ENCODE measurements at regions not wholly inside any gene's neighbourhood (a gene's known extent, or its start where the extent isn't known, plus 50 kb on each side); places are given as distances from the start of the nearest gene placed in this dataset.

DNA sequence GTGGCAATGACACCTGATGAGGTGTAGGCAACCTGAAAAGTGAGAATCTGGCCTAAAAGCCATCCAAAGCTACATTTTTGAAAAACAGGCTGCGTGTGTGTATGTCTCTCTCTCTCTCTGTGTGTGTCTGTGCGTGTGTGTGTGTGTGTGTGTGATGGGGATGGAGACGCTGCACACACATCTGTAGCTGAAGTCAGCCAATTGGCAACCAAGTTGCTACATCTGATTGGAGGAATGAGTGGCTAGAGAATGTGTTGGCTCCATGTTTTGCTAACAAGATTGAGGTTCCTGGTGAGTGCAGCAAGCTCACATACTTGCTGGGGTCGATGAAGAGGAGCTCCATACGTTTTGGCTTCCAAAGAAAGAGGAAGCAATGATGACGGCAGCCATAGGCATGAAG, 311.4 kb upstream of the NCAM1 start:
- H3K27me3 Mint-ChIP-seq (ENCODE audit: low read depth in 3 of 3): peaks cover 1 to 9% (median 3%) of the 10 kb centered on the region in 3 donors
- no peak for DNase-seq
- H3K4me1 Mint-ChIP-seq: peaks cover 2 to 7% of the 10 kb centered on the region in 2 donors
- H3K9me3 Mint-ChIP-seq: peaks cover 0 to 2% (median 0%) of the 10 kb centered on the region in 6 donors
- H3K27ac Mint-ChIP-seq: peak overlapping the region in 1 of 6 donors; percentile 20
- H3K4me3 Mint-ChIP-seq: no peak overlapping the region
- H3K36me3 Mint-ChIP-seq: no peaks in the 10 kb centered on the region

DNA sequence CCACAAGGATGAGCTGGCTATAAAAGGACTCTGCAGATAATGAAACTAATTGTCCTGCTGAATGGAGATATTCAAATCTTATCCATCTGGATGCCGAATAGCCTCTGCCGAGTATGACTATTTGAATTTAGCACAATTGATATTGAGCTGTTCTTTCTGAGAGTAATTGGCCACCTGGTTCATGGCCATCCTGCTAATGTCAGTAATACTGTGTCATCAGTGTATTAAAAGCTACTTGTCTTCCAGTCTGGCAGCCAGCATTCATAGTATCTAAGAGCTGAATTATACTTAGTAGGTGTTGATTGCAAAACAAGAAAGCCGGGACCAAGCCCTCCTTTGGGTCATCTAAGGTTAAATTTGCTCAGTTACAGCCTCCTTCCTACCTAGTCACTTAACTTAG, 310.7 kb upstream of the NCAM1 start:
- Mint-ChIP-seq H3K36me3 (no peaks in the 10 kb centered on the region), H3K9me3 (peaks cover 0 to 2% (median 0%) of the 10 kb centered on the region in 6 donors), H3K4me1 (peaks cover 2 to 7% of the 10 kb centered on the region in 2 donors), H3K27ac (no peak overlapping the region), H3K4me3 (no peak overlapping the region), H3K27me3 (ENCODE audit: low read depth in 3 of 3) (peaks cover 2 to 9% (median 3%) of the 10 kb centered on the region in 3 donors)
- no peak for DNase-seq

DNA sequence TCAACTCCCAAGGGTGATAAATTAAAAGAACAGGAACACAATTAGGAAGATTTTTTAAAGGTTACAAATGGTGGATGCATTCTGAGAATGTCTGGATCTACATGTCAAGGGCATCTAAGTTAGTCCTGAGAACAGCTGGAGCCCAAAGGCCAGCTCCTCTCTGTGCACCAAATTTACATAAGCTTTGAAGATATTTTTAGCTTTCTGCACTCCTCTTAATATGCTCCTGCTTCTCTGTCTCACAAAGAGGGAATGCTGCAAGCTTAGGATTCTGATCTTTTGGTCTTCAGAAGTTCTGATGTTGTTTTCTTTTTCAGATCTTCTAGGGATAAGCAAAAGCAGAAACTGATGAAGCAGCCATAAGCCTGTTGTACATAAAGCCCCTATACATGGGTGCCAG, 309.8 kb upstream of the NCAM1 start:
- Mint-ChIP-seq H3K9me3 (no peaks in the 10 kb centered on the region), H3K4me3 (no peak overlapping the region), H3K27me3 (ENCODE audit: low read depth in 3 of 3) (peaks cover 3 to 11% (median 4%) of the 10 kb centered on the region in 3 donors), H3K4me1 (peaks cover 2 to 7% of the 10 kb centered on the region in 2 donors), H3K36me3 (no peaks in the 10 kb centered on the region), H3K27ac (no peak overlapping the region)
- DNase-seq: no peak

DNA sequence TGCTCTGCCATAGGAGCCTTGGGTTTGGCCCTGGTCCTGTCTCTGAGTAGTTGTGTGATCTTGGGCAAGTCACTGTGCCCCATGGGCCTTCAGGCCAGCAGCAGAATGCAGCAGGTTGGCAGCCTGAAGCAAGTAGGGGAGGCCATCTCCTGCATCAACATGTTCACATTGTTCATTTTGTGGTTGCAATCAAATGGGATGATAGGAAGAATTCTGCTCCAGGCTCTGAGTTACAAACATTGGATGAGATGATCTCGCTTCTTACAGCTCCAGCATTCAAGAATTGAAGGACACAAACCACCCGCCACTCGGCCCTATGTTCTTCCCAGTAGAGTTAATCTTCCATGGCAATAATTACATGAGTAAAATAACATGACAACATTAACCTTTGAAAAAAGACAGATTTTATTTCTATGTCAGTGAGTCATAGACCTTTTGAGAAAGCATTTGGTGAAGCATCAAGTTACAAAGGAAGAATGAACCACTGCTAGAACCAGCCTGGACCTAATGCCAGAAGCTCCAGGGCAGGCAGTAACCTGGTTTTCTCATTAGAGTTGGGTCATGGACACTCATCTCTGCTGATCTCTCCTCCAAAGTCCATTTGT, 308.3 kb upstream of the NCAM1 start:
- no peaks in the 10 kb centered on the region for H3K36me3 Mint-ChIP-seq
- no peak for DNase-seq
- H3K9me3 Mint-ChIP-seq: no peaks in the 10 kb centered on the region
- H3K4me3 Mint-ChIP-seq: no peak overlapping the region
- no peak overlapping the region for H3K27ac Mint-ChIP-seq
- H3K27me3 Mint-ChIP-seq (ENCODE audit: low read depth in 3 of 3): peaks cover 4 to 6% (median 4%) of the 10 kb centered on the region in 3 donors
- peaks cover 2 to 7% of the 10 kb centered on the region in 2 donors for H3K4me1 Mint-ChIP-seq

DNA sequence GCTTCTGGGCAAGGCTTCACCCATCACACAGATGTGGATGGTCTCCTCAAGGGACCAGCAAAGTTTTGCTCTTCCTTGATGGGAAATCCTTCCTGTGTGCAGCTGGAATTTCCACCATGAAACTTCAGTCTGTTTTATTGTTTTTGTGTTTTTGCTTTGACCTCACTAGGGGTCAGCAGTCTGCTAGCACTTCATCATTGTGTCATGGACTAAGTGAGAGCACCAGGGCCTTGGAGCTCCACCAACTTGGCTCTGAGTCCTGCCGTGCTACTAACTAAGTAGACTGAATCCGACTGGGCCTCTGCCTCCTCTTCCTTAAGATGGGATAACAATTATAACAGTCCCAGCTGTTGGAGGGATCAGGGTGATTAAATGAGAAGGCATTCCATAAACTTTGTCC, 305.8 kb upstream of the NCAM1 start:
- Mint-ChIP-seq H3K4me3 (no peak overlapping the region), H3K9me3 (no peaks in the 10 kb centered on the region), H3K27me3 (ENCODE audit: low read depth in 3 of 3) (peaks cover 4% of the 10 kb centered on the region in 3 donors), H3K4me1 (no peaks in the 10 kb centered on the region), H3K27ac (no peak overlapping the region), H3K36me3 (no peaks in the 10 kb centered on the region)
- DNase-seq: no peak

DNA sequence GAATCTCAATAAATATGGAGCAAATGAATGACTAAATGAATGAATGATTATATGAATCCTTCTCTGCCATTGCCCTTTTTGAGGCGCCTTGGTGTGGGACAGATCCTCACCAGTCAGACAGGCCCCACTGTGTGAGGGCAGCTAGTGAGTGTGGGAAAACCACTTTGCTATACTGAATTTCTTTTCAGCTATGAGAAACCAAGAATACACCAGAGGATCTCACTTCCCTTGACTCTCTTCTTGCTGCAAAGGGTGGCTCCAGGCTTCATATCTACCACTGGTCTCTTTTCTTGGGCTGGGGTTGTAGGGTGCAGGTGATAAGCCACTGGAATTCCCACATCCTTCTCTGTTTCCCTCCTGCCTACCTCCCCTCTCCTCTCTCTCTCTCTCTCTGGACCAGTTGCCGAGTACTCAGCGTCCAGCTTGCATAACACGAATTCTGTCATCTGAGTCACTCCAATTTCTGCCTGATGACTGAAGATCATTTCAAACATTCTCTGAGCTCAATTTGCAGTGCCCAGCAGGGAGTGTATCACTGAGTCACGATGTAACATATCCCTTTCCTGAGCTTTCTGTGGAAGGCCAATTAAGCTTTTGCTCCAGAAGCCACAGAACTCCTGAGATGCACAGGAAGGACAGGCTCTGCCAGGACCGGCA, 304.3 kb upstream of the NCAM1 start:
- Mint-ChIP-seq H3K27ac (no peak overlapping the region), H3K27me3 (ENCODE audit: low read depth in 3 of 3) (peaks cover 4% of the 10 kb centered on the region in 3 donors), H3K4me1 (no peaks in the 10 kb centered on the region), H3K9me3 (no peaks in the 10 kb centered on the region), H3K36me3 (no peaks in the 10 kb centered on the region), H3K4me3 (no peak overlapping the region)
- DNase-seq: no peak

DNA sequence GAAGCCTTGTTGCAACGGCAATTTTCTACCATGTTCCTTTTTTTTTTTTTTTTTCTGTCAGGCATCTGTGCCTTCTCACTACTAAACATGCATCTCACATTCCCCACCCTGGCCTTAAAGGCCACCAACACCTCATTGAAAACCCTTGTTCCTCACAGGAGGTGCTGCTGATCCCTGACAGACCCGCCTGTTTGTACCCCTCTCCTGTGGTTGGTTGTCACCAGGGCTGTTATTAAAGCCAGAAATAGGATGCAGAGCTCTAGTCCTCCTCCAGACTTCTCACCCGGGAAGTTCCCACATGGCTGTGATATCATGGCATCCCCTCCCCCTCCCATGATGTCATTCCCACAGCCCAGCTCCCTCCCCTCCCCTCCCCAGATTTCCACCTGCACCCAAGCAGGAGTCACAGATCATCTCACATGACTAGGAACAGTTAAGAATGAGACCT, 302.8 kb upstream of the NCAM1 start:
- H3K4me1 Mint-ChIP-seq: no peaks in the 10 kb centered on the region
- no peak for DNase-seq
- H3K36me3 Mint-ChIP-seq: no peaks in the 10 kb centered on the region
- H3K4me3 Mint-ChIP-seq: no peak overlapping the region
- H3K27ac Mint-ChIP-seq: no peak overlapping the region
- H3K9me3 Mint-ChIP-seq: no peaks in the 10 kb centered on the region
- peaks cover 4% of the 10 kb centered on the region in 3 donors for H3K27me3 Mint-ChIP-seq (ENCODE audit: low read depth in 3 of 3)

DNA sequence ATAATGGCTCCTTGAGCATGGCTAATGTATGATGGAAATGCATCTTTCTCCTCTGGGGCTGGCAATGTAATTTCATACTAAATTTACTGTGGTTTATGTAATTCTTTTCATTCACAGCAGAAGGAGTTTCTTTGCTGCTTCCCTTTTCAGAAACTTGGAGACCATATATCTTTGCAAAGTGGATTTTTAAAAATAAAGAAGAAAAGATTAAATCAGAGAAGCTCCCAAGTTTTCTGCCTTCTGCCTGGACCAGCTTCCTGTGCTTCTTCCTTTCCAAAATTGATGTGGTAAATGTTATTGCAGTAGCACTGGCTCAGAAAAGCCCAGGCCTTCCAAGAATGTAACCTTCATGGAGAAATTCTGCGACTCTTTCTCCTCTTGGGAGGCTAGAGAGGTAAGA, 300.1 kb upstream of the NCAM1 start:
- H3K27ac Mint-ChIP-seq: no peak overlapping the region
- H3K27me3 Mint-ChIP-seq (ENCODE audit: low read depth in 3 of 3): peaks cover 4 to 6% (median 5%) of the 10 kb centered on the region in 3 donors
- H3K9me3 Mint-ChIP-seq: no peaks in the 10 kb centered on the region
- no peak for DNase-seq
- no peaks in the 10 kb centered on the region for H3K36me3 Mint-ChIP-seq
- no peak overlapping the region for H3K4me3 Mint-ChIP-seq
- no peaks in the 10 kb centered on the region for H3K4me1 Mint-ChIP-seq

DNA sequence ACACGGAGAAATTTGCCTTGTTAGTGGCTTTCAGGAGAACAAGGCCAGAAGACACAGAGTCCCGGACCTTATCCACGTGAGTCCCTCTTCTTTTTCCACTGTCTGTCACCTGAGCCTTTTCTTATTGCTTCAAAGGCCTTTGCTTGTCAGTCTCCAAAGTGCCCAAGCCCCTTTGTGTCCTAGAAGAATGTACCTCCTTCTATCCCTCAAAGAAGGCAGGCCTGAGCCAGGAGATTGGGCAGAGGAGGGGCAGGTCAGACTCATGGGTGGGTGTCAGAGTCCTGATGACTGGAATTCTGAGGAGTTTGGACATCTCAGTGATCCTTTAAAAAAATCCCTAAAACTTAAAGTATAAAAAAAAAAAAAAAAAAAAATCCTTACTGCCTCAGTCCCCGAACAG, 299.6 kb upstream of the NCAM1 start:
- no peak overlapping the region for H3K27ac Mint-ChIP-seq
- no peak overlapping the region for H3K4me3 Mint-ChIP-seq
- no peaks in the 10 kb centered on the region for H3K4me1 Mint-ChIP-seq
- H3K9me3 Mint-ChIP-seq: no peaks in the 10 kb centered on the region
- peaks cover 3 to 4% (median 4%) of the 10 kb centered on the region in 3 donors for H3K27me3 Mint-ChIP-seq (ENCODE audit: low read depth in 3 of 3)
- H3K36me3 Mint-ChIP-seq: no peaks in the 10 kb centered on the region
- DNase-seq: no peak

DNA sequence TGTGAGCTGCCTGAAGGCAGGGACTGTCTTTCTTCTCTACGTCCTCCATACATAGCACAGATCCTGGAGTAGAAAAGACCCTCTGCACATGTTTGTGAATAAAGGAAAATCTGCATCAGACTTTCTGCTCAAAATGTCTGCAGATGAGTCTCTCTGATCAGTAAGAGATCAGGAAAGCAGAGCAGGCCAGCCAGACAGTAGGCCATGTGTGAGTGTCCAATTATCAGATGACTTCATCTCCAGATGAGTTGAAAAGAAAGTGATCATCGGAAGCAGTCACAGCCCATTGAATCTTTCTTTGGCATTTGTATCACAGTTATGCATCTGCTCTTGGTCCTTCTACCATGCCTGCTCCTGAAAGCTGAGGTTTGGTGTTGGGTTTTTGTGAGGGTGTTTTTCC, 298.7 kb upstream of the NCAM1 start:
- DNase-seq: no peak
- no peaks in the 10 kb centered on the region for H3K4me1 Mint-ChIP-seq
- no peaks in the 10 kb centered on the region for H3K36me3 Mint-ChIP-seq
- H3K27ac Mint-ChIP-seq: no peak overlapping the region
- no peaks in the 10 kb centered on the region for H3K9me3 Mint-ChIP-seq
- H3K27me3 Mint-ChIP-seq (ENCODE audit: low read depth in 3 of 3): peaks cover 3 to 8% (median 3%) of the 10 kb centered on the region in 3 donors
- H3K4me3 Mint-ChIP-seq: no peak overlapping the region

DNA sequence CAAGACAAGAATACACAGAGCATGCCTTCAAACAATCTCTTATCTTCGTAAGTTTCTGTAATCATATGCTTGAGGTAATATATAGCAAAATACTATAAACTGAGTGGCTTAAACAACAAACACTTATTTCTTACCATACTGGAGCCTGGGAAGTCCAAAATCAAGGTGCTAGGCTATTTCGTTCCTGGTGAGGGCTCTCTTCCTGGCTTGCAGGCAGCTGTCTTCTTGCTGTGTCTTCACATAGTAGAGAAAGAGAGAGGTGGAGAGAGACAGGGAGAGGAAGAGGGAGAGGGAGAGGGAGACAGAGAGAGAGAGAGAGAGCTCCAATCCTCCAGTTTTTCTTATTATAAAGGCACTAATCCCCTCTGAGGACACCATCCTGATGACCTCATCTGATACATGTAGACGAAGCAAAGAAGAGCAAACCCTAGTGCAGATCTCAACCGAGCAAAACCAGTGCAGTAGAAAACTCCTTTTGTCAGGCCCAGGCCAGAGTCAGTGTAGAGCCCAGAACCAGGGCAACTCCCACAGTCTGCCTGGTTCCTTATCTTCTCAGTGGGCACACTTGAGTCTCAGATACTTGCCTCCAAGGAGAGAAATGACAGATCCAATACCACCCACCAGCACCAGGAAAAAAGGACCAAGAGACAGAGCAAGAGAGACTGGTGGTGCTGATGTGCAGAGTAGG, 297.1 kb upstream of the NCAM1 start:
- H3K9me3 Mint-ChIP-seq: no peaks in the 10 kb centered on the region
- H3K4me1 Mint-ChIP-seq: no peaks in the 10 kb centered on the region
- no peak overlapping the region for H3K4me3 Mint-ChIP-seq
- H3K27me3 Mint-ChIP-seq (ENCODE audit: low read depth in 3 of 3): peaks cover 2 to 8% (median 3%) of the 10 kb centered on the region in 3 donors
- no peak for DNase-seq
- no peaks in the 10 kb centered on the region for H3K36me3 Mint-ChIP-seq
- no peak overlapping the region for H3K27ac Mint-ChIP-seq

DNA sequence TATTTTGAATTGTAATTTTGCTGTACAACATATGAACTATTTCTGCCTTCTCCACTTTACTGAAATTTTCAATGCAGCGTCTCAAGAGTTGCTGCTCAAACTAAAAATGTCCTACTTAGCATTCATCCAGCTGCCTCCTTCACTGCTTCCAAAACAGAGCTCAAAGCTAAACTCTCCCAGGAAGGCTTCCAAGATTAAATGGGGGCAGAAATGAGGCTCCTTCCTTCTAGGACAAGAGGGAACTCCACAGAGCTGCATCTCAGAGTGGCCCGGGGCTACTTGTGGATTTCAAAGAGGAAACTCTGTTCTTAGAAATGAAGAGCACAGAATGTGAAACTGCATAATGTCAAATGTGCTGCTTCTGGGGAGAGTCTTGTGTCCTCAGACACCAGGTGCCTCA, 295.9 kb upstream of the NCAM1 start:
- no peak overlapping the region for H3K27ac Mint-ChIP-seq
- H3K36me3 Mint-ChIP-seq: no peaks in the 10 kb centered on the region
- H3K9me3 Mint-ChIP-seq: no peaks in the 10 kb centered on the region
- peaks cover 0 to 8% (median 2%) of the 10 kb centered on the region in 3 donors for H3K27me3 Mint-ChIP-seq (ENCODE audit: low read depth in 3 of 3)
- no peak for DNase-seq
- H3K4me3 Mint-ChIP-seq: no peak overlapping the region
- H3K4me1 Mint-ChIP-seq: no peaks in the 10 kb centered on the region

DNA sequence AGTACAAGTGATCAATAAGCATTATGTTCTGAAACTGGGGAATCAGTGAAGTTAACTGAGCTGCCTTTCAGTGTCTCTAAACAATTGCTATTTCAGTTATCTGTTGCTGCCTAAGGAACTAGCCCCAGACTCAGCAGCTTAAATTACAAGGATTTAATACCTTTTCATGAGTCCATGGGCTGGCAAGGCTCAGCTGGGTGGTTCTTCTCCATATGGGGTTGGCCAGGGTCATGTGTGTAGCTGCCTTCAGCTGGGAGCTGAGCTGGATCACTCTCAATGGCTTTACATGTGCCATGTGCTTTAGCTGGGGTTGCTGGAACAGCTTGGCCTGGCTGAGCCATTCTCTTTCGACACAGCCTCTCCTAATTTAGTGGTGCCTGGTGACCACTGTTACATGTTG, 295.0 kb upstream of the NCAM1 start:
- H3K4me3 Mint-ChIP-seq: no peak overlapping the region
- H3K36me3 Mint-ChIP-seq: no peaks in the 10 kb centered on the region
- H3K9me3 Mint-ChIP-seq: no peaks in the 10 kb centered on the region

DNA sequence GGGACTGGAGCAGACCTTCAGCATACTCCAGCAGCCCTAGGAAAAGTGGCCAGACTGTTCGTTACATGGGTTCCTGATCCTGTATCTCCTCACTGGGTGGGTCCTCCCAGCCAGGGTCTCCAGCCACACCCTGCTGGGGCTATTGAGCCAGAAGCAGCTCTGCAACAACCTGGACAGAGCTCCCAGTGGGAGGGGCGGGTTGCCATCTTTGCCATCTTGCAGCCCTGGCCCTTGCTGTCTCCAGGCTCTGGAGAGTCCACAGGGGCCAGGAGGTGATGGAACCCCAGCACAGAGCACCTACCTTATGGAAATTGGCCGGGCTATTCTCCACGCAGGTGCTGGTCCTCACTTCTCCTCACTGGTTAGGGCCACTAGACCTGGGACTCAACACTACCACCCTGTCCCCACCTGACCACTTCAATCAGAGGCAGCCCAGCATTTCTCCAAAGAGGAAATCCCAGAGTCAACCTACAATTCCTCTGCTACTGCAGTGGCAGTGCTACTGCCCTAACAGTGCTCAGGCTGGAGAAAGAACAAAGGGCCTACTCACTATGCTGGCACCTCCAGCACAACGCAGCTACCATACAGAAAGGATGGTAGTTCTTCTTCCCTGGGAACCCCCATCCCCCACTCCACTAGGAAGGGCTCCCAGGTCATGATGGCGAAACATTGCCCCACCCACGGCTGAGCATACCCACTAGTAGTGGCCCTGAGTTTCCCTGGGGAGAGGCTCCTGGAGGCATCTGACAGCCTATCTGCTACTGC, 290.2 kb upstream of the NCAM1 start:
- H3K27me3 Mint-ChIP-seq (ENCODE audit: low read depth in 3 of 3): peaks cover 0 to 17% (median 5%) of the 10 kb centered on the region in 3 donors
- H3K36me3 Mint-ChIP-seq: no peaks in the 10 kb centered on the region
- H3K9me3 Mint-ChIP-seq: peaks cover 0 to 1% (median 0%) of the 10 kb centered on the region in 6 donors
- DNase-seq: no peak
- H3K4me3 Mint-ChIP-seq: no peak overlapping the region
- no peaks in the 10 kb centered on the region for H3K4me1 Mint-ChIP-seq
- H3K27ac Mint-ChIP-seq: no peak overlapping the region

More for the DNA sequence above, 295.0 kb upstream of the NCAM1 start:
- Mint-ChIP-seq H3K4me1 (no peaks in the 10 kb centered on the region), H3K27me3 (ENCODE audit: low read depth in 3 of 3) (peaks cover 0 to 8% (median 5%) of the 10 kb centered on the region in 3 donors), H3K27ac (no peak overlapping the region)
- no peak for DNase-seq
